ENCODE measurements at regions not wholly inside any gene's neighbourhood (a gene's known extent, or its start where the extent isn't known, plus 50 kb on each side); places are given as distances from the start of the nearest gene placed in this dataset.
A peak's percentile ranks its signal among the peaks of the same experiment; 100 is the strongest.

- no peak for FAIRE-seq
Measured at GRCh38 chr3:156620901-156621300, 53.5 kb upstream of the TIPARP start.

- FAIRE-seq: no peak
Measured at GRCh38 chr3:156620260-156620659, 54.1 kb upstream of the TIPARP start.

DNA sequence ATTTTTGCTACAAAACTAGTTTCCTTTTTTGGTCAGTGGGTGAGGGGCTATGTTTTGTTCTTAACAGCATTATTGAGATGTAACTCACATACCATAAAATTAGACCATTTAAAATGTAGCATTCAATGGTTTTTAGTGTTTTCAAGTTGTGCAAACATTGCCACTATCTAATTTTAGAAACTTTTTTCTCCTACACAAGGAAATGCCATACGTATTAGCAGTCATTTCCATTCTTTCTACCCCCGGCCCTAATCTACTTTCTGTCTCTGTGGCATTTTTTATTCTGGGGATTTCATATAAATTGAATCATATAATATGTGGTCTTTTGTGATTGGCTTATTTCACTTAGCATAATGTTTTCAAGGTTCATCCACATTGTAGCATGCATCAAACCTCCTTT lies 55.0 kb upstream of the TIPARP start:
- FAIRE-seq: no peak

- FAIRE-seq: no peak
Measured at GRCh38 chr3:156617781-156618180, 56.6 kb upstream of the TIPARP start.

- no peak for FAIRE-seq
Measured at GRCh38 chr3:156617145-156617544, 57.2 kb upstream of the TIPARP start.

DNA sequence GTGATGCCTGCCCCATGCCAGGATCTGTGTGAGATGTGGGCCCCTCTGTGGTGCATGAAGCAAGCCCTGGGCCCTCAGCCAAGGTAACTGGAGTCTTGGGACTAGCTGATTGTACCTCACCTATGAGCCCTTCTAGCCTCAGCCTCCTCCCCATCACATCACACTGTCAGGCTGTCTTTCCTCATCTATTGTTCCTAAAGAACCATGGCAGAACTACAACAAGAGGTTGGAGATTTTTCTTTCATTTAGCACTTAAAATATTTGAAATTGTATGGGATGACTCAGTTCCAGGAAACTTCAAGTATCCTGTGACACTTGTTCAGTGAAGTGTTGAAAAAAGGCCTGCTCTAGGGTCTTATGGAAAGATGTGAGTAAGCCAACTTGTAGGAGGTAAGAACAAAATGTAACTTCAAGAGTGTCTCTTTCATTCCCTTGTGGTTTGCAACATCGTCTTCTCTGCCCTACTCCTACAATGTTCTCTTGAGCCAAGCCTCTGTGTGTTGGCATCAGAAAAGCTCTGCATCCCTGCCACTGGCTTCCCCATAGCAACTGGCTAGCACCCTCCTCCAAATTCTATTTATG lies 58.7 kb upstream of the TIPARP start:
- no peak for FAIRE-seq

DNA sequence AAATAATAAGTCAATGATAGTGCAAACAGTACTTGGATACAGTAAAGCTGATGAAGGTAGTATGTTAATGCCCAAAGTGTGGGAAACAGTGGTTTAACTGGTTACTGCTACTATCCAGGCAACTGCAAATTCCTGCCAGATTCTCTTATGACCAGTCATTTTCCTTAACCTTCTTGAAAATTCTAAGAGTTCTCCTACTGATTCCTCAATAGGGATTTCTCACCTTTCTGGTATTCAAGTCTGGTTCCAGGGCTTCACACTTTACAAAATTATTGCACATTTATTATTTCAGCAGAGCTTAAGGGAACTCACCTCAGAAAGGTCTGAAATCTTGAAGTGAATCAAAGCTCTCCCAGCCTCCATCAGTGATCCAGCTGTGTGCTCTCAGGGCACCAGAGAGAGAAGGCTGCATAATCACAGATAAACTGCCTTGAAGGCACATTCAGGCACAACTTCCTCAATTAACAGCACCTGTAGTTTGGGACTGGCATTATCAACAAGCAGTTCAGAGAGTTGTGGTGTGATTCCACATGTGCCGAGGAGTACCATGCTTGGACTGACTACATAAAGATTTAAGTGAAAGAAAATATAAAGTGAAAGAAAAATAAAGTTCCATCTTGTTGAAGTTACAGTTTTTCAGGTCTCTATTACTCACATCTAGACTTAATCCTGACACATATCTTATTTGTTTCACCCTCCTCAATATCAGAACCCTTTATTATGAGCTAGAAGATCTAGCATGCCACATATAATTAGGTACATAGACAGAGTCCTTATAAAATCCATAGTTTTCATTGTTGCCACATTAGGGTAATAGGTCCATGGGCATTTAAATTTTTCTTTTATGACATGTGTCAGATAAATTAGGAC lies 59.5 kb upstream of the TIPARP start:
- no peak for FAIRE-seq

DNA sequence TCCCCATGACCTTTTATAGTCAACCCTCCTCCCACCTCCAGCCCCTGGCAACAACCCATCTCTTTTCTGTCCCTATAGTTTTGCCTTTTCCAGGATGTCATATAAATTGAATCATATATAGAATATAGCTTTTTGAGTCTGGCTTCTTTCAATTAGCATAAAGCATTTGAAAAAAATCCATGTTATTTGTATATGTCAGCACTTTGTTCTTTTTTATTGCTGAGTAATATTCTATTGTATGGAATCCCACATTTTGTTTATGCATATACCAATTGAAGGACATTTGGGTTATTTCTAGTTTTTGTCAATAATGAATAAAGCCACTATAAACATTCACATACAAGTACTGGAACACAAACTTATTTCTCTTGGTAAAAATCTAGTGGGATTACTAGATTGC lies 58.0 kb upstream of the SSR3 start:
- no peak for FAIRE-seq

GRCh38 chr3:156611870-156612494 lies 57.1 kb upstream of the SSR3 start:
- no peak for FAIRE-seq

DNA sequence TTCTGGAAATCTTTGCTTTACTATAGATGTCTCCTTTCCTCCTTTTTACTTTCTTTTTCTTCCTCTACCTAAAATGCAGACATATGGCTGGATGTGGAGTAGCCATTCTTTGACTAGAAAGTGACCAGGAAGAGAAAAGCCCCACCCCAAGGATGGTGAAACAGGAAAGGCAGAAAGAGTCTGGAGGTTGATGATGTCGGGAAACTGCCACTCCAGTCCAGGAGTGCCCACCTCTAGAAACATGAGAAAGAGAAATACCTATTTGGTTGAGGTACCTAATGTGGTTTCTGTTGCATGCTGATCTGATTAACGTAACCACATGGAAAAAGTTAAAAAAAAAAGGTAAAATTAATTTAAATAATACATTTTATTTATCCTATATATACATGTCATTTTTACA lies 55.2 kb upstream of the SSR3 start:
- peak; percentile 41 for FAIRE-seq

GRCh38 chr3:156609546-156609945 lies 54.6 kb upstream of the SSR3 start:
- FAIRE-seq: no peak

GRCh38 chr3:156608601-156609514 lies 53.9 kb upstream of the SSR3 start:
- no peak for FAIRE-seq

DNA sequence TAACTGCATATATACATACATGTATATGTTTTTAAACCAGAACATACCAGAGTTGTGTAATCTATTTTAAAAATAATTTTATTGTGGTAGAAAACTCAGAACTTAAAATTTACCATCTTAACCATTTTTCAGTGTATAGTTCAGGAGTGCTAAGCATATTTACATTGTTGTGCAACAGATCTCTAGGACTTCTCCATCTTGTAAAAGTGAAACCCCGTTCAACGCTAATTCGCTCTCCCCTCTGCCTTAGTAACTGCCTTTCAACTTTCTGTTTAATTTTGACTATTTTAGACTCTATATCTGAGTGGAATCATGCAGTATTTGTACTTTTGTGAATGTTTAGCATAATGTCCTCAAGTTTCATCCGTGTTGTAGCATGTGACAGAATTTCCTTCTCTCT lies 51.8 kb upstream of the SSR3 start:
- FAIRE-seq: no peak

- no peak for FAIRE-seq
Measured at GRCh38 chr3:156605686-156606605, 51.0 kb upstream of the SSR3 start.

GRCh38 chr3:156604642-156605144 lies 49.8 kb upstream of the SSR3 start:
- no peak for FAIRE-seq

Data from A204.1 (cell line).